ENCODE measurements at regions not wholly inside any gene's neighbourhood (a gene's known extent, or its start where the extent isn't known, plus 50 kb on each side); places are given as distances from the start of the nearest gene placed in this dataset.

GRCh38 chr14:71665157-71665556 is 267.1 kb upstream of the RGS6 start:
- no peak for DNase-seq

GRCh38 chr14:71665781-71666180 is 266.4 kb upstream of the RGS6 start:
- no peak for DNase-seq

- DNase-seq, result no peak
Measured at GRCh38 chr14:71666571-71667145, 265.6 kb upstream of the RGS6 start.

- DNase-seq, result no peak
Measured at GRCh38 chr14:71668186-71668912, 263.9 kb upstream of the RGS6 start.

- DNase-seq, result no peak
Measured at GRCh38 chr14:71672596-71672995, 259.6 kb upstream of the RGS6 start.

GRCh38 chr14:71675126-71675899 is 256.9 kb upstream of the RGS6 start:
- DNase-seq, result peak in 15 of 51 donors; percentile 4 to 62 (median 17)

- no peak for DNase-seq
Measured at GRCh38 chr14:71675900-71676287, 256.3 kb upstream of the RGS6 start.

- DNase-seq, result no peak
Measured at GRCh38 chr14:71680736-71681387, 251.4 kb upstream of the RGS6 start.

- DNase-seq, result no peak
Measured at GRCh38 chr14:71682337-71682736, 249.9 kb upstream of the RGS6 start.

GRCh38 chr14:71684323-71684722 is 247.9 kb upstream of the RGS6 start:
- DNase-seq, result no peak

- DNase-seq, result no peak
Measured at GRCh38 chr14:71686677-71687076, 245.6 kb upstream of the RGS6 start.

GRCh38 chr14:71687166-71687831 is 244.9 kb upstream of the RGS6 start:
- DNase-seq, result no peak

- no peak for DNase-seq
Measured at GRCh38 chr14:71688576-71688975, 243.7 kb upstream of the RGS6 start.

- no peak for DNase-seq
Measured at GRCh38 chr14:71690478-71690877, 241.8 kb upstream of the RGS6 start.

GRCh38 chr14:71692496-71692895 is 239.7 kb upstream of the RGS6 start:
- DNase-seq, result peak in 35 of 51 donors; percentile 4 to 71 (median 39)

GRCh38 chr14:71693381-71693780 is 238.8 kb upstream of the RGS6 start:
- no peak for DNase-seq

GRCh38 chr14:71694591-71695530 is 237.4 kb upstream of the RGS6 start:
- peak in 5 of 51 donors; percentile 2 to 52 (median 5) for DNase-seq

- no peak for DNase-seq
Measured at GRCh38 chr14:71695611-71696350, 236.4 kb upstream of the RGS6 start.

GRCh38 chr14:71698027-71698426 is 234.2 kb upstream of the RGS6 start:
- DNase-seq, result no peak

GRCh38 chr14:71698673-71699072 is 233.6 kb upstream of the RGS6 start:
- DNase-seq, result no peak
